ENCODE measurements at regions not wholly inside any gene's neighbourhood (a gene's known extent, or its start where the extent isn't known, plus 50 kb on each side); places are given as distances from the start of the nearest gene placed in this dataset.

DNA sequence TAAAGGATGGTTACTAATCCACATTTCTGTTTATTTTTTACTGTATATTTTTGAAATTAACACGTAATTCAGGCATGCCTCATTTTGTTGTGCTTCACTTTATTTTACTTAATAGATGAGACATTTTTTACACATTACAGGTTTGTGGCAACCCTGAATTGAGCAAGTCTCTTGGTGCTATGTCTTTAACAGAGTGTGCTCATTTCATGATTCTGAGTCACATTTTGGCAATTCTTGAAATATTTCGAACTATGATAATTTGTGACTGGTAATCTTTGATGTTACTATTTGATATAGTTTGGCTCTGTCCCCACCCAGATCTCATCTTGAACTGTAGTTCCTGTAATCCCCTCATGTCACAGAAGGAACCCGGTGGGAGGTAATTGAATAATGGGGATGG is 1120.5 kb upstream of the FLRT2 start:
- TF ChIP-seq, protein P1, sequence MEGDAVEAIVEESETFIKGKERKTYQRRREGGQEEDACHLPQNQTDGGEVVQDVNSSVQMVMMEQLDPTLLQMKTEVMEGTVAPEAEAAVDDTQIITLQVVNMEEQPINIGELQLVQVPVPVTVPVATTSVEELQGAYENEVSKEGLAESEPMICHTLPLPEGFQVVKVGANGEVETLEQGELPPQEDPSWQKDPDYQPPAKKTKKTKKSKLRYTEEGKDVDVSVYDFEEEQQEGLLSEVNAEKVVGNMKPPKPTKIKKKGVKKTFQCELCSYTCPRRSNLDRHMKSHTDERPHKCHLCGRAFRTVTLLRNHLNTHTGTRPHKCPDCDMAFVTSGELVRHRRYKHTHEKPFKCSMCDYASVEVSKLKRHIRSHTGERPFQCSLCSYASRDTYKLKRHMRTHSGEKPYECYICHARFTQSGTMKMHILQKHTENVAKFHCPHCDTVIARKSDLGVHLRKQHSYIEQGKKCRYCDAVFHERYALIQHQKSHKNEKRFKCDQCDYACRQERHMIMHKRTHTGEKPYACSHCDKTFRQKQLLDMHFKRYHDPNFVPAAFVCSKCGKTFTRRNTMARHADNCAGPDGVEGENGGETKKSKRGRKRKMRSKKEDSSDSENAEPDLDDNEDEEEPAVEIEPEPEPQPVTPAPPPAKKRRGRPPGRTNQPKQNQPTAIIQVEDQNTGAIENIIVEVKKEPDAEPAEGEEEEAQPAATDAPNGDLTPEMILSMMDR (IDR thresholded peaks at IDR 0.05), result no peak
- TF ChIP-seq POLR2A (IDR thresholded peaks at IDR 0.05), result no peak
- no peak for TF ChIP-seq EP300 (IDR thresholded peaks at IDR 0.05; ENCODE audit: low read depth)

All from transverse colon (tissue), 3 donors.